Thoracic aorta (tissue), 2 donors: ENCODE measurements at regions not wholly inside any gene's neighbourhood (a gene's known extent, or its start where the extent isn't known, plus 50 kb on each side); places are given as distances from the start of the nearest gene placed in this dataset.

Source experiments
- ATAC-seq: fragments of 150-250 bp; one replicate; pipeline ENCODE4 v1.8.0; 2017; ENCODE audit warnings: low read depth; ENCODE audit not compliant: insufficient number of reproducible peaks, low FRiP score
- DNase-seq: peaks from one replicate; pipeline ENCODE4 v3.0.0-alpha.2; 2020; ENCODE audit warnings: low spot score
- H3K27ac ChIP-seq, 2 donors: fragments of 200-600 bp; sonication (generic); 1 replicate in 1 of 2; 2 replicates in 1 of 2; pipeline ENCODE4 v1.5.1; 2016; ENCODE audit warnings: mild to moderate bottlenecking in 2 of 2, moderate library complexity in 2 of 2
- H3K27me3 ChIP-seq: fragments of 200-600 bp; sonication (generic); replicated peaks from 2 replicates; pipeline ENCODE4 v1.6.0; 2016; ENCODE audit warnings: mild to moderate bottlenecking; ENCODE audit not compliant: insufficient read depth
- H3K36me3 ChIP-seq: fragments of 200-600 bp; sonication (generic); one replicate; pipeline ENCODE4 v1.5.1; 2016
- H3K4me1 ChIP-seq, 2 donors: fragments of 200-600 bp; sonication (generic); 1 replicate in 1 of 2; 2 replicates in 1 of 2; pipeline versions ENCODE4 v1.5.1 to v1.6.0; 2016; ENCODE audit warnings: low read depth in 2 of 2, mild to moderate bottlenecking in 1 of 2; ENCODE audit not compliant: control insufficient read depth in 1 of 2
- H3K4me3 ChIP-seq: fragments of 200-600 bp; sonication (generic); 2 replicates; pipeline ENCODE4 v1.5.1; 2016; ENCODE audit warnings: mild to moderate bottlenecking
- H3K9me3 ChIP-seq: fragments of 200-600 bp; sonication (generic); 2 replicates; pipeline ENCODE4 v1.5.1; 2016
- CTCF ChIP-seq: fragments of 200-600 bp; sonication (generic); IDR thresholded peaks from one replicate; pipeline ENCODE4 v1.5.1; 2019; ENCODE audit warnings: antibody characterized with exemption

- no peak for TF ChIP-seq CTCF
- DNase-seq (no peak), ATAC-seq (no peak)
- Histone ChIP-seq H3K4me3 (no peak overlapping the region), H3K27ac (no peak overlapping the region), H3K36me3 (no peaks in the 10 kb centered on the region), H3K27me3 (no peaks in the 10 kb centered on the region), H3K9me3 (no peaks in the 10 kb centered on the region), H3K4me1 (no peaks in the 10 kb centered on the region)
Measured at GRCh38 chr20:12095180-12095920, 177.7 kb downstream of the BTBD3 start.

- no peak overlapping the region for H3K27ac ChIP-seq
- no peaks in the 10 kb centered on the region for H3K27me3 ChIP-seq
- DNase-seq: no peak
- H3K4me3 ChIP-seq: no peak overlapping the region
- no peaks in the 10 kb centered on the region for H3K4me1 ChIP-seq
- no peak for TF ChIP-seq CTCF
- no peaks in the 10 kb centered on the region for H3K9me3 ChIP-seq
- H3K36me3 ChIP-seq: no peaks in the 10 kb centered on the region
- ATAC-seq: no peak
Measured at GRCh38 chr20:12098421-12098820, 180.7 kb downstream of the BTBD3 start.

GRCh38 chr20:12108846-12109245, 191.2 kb downstream of the BTBD3 start:
- no peak for TF ChIP-seq CTCF
- Histone ChIP-seq H3K27ac (no peak overlapping the region), H3K27me3 (no peaks in the 10 kb centered on the region), H3K4me3 (no peak overlapping the region), H3K9me3 (no peaks in the 10 kb centered on the region), H3K4me1 (no peaks in the 10 kb centered on the region), H3K36me3 (no peaks in the 10 kb centered on the region)
- ATAC-seq (no peak), DNase-seq (no peak)

- Histone ChIP-seq H3K36me3 (no peaks in the 10 kb centered on the region), H3K4me1 (no peaks in the 10 kb centered on the region), H3K4me3 (no peak overlapping the region), H3K27me3 (no peaks in the 10 kb centered on the region), H3K9me3 (no peaks in the 10 kb centered on the region), H3K27ac (no peak overlapping the region)
- ATAC-seq (no peak), DNase-seq (no peak)
- no peak for TF ChIP-seq CTCF
Measured at GRCh38 chr20:12110274-12110673, 192.6 kb downstream of the BTBD3 start.

- DNase-seq: no peak
- Histone ChIP-seq H3K27me3 (no peaks in the 10 kb centered on the region), H3K9me3 (no peaks in the 10 kb centered on the region), H3K4me1 (no peaks in the 10 kb centered on the region), H3K36me3 (no peaks in the 10 kb centered on the region), H3K4me3 (no peak overlapping the region), H3K27ac (no peak overlapping the region)
- ATAC-seq: no peak
- TF ChIP-seq CTCF: no peak
Measured at GRCh38 chr20:12110711-12111110, 193.0 kb downstream of the BTBD3 start.
